OCI-LY1 (cell line): ENCODE measurements at regions not wholly inside any gene's neighbourhood (a gene's known extent, or its start where the extent isn't known, plus 50 kb on each side); places are given as distances from the start of the nearest gene placed in this dataset.

ENCODE experiments used
- CTCF ChIP-seq: fragments of 200-600 bp; sonication (generic), shearing (Covaris generic); IDR thresholded peaks from 2 replicates; pipeline ENCODE4 v1.5.1; 2017; ENCODE audit warnings: mild to moderate bottlenecking, antibody characterized with exemption, low read length, moderate library complexity, mixed read lengths
- EZH2 ChIP-seq: fragments of 200-600 bp; sonication (generic), shearing (Covaris generic); IDR thresholded peaks from 2 replicates; pipeline ENCODE4 v1.8.0; 2017; ENCODE audit warnings: borderline replicate concordance, mixed run types, mild to moderate bottlenecking, antibody characterized with exemption, low read length, moderate library complexity, mixed read lengths

GRCh38 chr6:170032197-170032596 is 258.7 kb downstream of the DLL1 start:
- TF ChIP-seq CTCF (no peak), EZH2 (no peak)
